Type B pancreatic cell (in vitro differentiated cells): ENCODE measurements at regions not wholly inside any gene's neighbourhood (a gene's known extent, or its start where the extent isn't known, plus 50 kb on each side); places are given as distances from the start of the nearest gene placed in this dataset.

Source experiments
- DNase-seq: peaks from one replicate; pipeline ENCODE4 v3.0.0; 2021; ENCODE audit warnings: mixed read lengths; ENCODE audit not compliant: unreplicated experiment; ENCODE audit errors: extremely low spot score
- H3K27ac Mint-ChIP-seq: 2 replicates; pipeline ENCODE4 v1.8.0; 2021; ENCODE audit warnings: mild to moderate bottlenecking, mixed read lengths
- H3K27me3 Mint-ChIP-seq: 2 replicates; pipeline ENCODE4 v1.8.0; 2021; ENCODE audit warnings: mixed read lengths
- H3K36me3 Mint-ChIP-seq: 2 replicates; pipeline ENCODE4 v1.8.0; 2021; ENCODE audit warnings: mixed read lengths
- H3K4me1 Mint-ChIP-seq: one replicate; pipeline ENCODE4 v1.8.0; 2021; ENCODE audit warnings: mixed read lengths; ENCODE audit not compliant: unreplicated experiment
- H3K4me3 Mint-ChIP-seq: 2 replicates; pipeline ENCODE4 v1.8.0; 2021; ENCODE audit warnings: mild to moderate bottlenecking, mixed read lengths
- H3K9me3 Mint-ChIP-seq: 2 replicates; pipeline ENCODE4 v1.8.0; 2021; ENCODE audit warnings: mixed read lengths
- CTCF ChIP-seq: fragments of 200-600 bp; sonication (generic); conservative IDR thresholded peaks from 2 replicates; pipeline ENCODE4 v1.5.0; 2021; ENCODE audit warnings: antibody characterized with exemption, mild to moderate bottlenecking

GRCh38 chr1:224791362-224791941 lies 138.0 kb upstream of the DNAH14 start:
- Mint-ChIP-seq H3K27ac (no peak overlapping the region), H3K4me1 (no peaks in the 10 kb centered on the region), H3K9me3 (no peaks in the 10 kb centered on the region), H3K4me3 (no peak overlapping the region), H3K36me3 (no peaks in the 10 kb centered on the region), H3K27me3 (no peaks in the 10 kb centered on the region)
- no peak for TF ChIP-seq CTCF
- DNase-seq = no peak

DNA sequence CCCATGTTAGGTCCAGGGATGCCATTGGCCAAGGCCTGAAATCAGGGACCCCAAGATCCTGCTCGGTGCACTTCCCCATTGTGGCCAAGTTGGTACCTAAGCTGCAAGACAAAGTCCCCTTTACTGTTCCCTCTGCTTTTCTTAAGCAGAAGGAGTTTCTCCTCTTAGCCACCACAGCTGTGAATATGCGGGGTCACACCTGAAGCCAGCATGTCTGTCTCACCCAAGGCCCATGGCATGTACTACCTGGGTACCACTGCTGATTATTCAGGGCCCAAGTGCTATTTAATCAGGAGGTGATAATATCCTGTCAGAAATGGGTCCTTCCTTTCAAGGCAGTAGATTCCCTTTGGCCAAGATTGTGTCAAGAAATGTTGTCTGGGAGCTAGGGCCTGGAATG lies 133.9 kb upstream of the DNAH14 start:
- H3K4me3 Mint-ChIP-seq = no peak overlapping the region
- no peaks in the 10 kb centered on the region for H3K9me3 Mint-ChIP-seq
- H3K27ac Mint-ChIP-seq = no peak overlapping the region
- no peaks in the 10 kb centered on the region for H3K27me3 Mint-ChIP-seq
- H3K36me3 Mint-ChIP-seq = no peaks in the 10 kb centered on the region
- no peaks in the 10 kb centered on the region for H3K4me1 Mint-ChIP-seq
- DNase-seq = no peak
- no peak for TF ChIP-seq CTCF

DNA sequence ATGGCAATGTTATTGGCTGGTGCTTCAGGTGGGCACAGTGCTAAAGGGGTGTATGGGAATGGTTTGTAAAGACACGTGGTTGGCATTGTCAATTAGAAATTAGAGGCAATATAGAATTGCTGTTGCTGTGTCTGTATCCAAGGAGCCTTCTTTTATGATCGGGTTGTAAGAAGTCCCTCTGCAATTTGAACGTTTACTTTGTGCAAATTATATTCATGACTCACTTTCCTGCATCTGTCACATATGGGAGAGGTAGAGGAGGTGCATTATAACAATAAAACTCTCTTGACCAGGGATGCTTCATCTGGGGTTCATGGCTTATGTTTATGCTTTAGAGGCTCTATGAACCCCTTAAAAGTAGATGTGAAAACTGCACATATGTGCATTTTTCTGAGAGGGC lies 130.4 kb upstream of the DNAH14 start:
- peaks cover 4% of the 10 kb centered on the region for H3K4me1 Mint-ChIP-seq
- H3K27me3 Mint-ChIP-seq = no peaks in the 10 kb centered on the region
- TF ChIP-seq CTCF = no peak
- H3K36me3 Mint-ChIP-seq = no peaks in the 10 kb centered on the region
- no peaks in the 10 kb centered on the region for H3K9me3 Mint-ChIP-seq
- H3K4me3 Mint-ChIP-seq = no peak overlapping the region
- no peak overlapping the region for H3K27ac Mint-ChIP-seq
- no peak for DNase-seq

DNA sequence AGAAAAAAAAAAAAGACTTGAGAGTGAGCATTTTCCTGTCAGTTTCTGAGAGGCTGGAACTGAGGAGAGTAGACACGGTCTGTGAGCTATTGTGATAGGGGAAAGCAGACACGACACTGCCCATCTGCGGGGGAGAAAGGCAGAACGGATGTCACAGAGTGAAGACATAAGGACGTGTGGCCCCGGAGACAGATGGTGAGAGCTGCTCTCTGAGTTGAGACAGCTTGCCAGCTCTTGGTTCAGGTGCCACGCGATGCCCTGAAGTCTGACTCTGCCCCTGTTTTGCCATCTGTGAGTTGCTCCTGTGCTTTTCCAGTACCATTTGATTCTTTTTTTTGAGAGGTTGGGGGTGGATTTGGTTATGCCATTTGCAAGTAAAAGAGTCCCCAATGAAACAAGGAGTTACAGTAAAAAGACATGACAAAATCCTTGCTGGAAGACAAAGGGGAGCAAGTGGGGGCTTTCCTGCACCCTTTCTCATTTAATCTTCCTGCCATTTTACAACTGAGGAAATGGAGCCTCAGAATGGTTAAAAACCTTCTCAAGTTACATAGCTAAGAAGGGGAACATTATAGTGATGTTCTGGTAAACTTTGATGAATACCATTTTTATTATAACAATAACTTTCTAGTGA lies 128.9 kb upstream of the DNAH14 start:
- Mint-ChIP-seq H3K27me3 (peaks cover 5% of the 10 kb centered on the region), H3K4me1 (peaks cover 4% of the 10 kb centered on the region), H3K27ac (no peak overlapping the region), H3K9me3 (no peaks in the 10 kb centered on the region), H3K4me3 (no peak overlapping the region), H3K36me3 (no peaks in the 10 kb centered on the region)
- TF ChIP-seq CTCF = no peak
- no peak for DNase-seq

DNA sequence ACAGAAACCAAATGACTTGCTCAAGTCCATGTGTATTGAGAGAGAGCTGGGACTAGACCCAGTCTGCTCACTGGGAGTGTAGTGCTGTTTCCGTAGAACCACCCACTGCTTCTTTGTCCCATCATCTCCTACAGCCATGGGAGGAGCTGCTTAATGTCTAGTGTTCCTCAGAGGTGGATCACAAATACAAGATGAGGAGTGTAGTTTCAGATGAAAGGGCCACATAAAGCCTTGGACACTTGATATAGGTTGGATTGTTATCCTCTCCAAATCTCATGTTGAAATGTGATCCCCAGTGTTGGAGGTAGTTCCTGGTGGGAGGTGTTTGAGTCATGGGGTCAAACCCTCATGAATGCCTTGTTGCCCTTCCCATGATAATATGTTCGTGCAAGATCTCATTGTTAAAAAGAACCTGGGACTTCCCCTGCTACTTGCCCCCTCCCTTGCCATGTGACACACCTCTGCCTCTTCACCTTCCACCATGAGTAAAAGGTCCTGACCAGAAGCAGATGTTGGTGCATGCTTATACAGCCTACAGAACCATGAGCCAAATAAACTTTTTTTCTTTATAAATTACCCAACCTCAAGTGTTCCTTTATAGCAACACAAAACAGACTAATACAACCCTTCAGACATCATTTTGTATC lies 127.5 kb upstream of the DNAH14 start:
- DNase-seq = no peak
- H3K36me3 Mint-ChIP-seq = no peaks in the 10 kb centered on the region
- peaks cover 4% of the 10 kb centered on the region for H3K4me1 Mint-ChIP-seq
- TF ChIP-seq CTCF = no peak
- peaks cover 5% of the 10 kb centered on the region for H3K27me3 Mint-ChIP-seq
- no peak overlapping the region for H3K4me3 Mint-ChIP-seq
- H3K9me3 Mint-ChIP-seq = no peaks in the 10 kb centered on the region
- no peak overlapping the region for H3K27ac Mint-ChIP-seq
